Right ventricle myocardium inferior (tissue), 1 donor: ENCODE measurements at regions not wholly inside any gene's neighbourhood (a gene's known extent, or its start where the extent isn't known, plus 50 kb on each side); places are given as distances from the start of the nearest gene placed in this dataset.

Source experiments
- ATAC-seq: fragments of 200-7000 bp; cut with Tn5 transposase; one replicate; pipeline ENCODE4 v1.9.1; 2020; ENCODE audit warnings: mild to moderate bottlenecking, moderate library complexity
- DNase-seq: peaks from one replicate; pipeline ENCODE4 v3.0.0; 2021; ENCODE audit errors: missing footprints
- intact Hi-C: fragments of 100-400 bp; cut with DNase I; formaldehyde crosslinking; loops from one replicate; pipeline ENCODE4 v1.11.0; 2022
- donor health status: DM: no; HTN: yes; CAD: no; lungs with severe emphysema.

DNA sequence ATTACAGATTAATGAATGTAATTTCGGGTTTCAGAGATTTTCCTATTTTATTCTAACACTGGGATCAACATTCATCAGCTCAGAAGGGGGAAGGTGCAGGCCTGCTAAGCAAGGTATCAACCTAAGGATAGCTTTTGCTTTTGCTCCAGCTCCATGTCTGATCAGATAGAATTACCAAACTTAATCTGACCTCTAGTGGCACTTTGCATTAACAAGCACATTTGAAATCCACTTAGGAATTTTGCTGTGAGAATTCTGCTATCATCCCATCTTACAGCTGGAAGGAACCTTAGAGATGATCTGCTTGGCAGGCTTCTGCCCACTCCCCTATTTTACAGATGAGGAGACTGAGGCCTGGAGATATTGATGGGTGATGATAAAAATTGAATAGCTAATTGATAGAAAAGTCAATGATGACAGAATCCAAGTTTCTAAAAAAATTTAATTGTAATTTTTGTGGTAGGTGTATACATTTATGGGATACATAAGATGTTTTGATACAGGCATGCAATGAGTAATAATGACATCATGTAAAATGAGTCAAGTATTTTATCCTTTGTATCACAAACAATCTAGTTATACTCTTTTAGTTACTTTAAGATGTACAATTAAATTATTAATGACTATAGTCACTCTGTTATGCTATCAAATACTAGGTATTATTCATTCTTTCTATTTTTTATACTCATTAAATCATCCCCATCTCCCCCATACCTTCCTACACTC, 209.2 kb upstream of the ZPLD1 start:
- intact Hi-C loops: loop anchor here (1.0 to 10.0 kb wide), 2 partner anchors 281 to 416 kb away; no protein-coding TSS in a partner anchor
- DNase-seq (no peak), ATAC-seq (peak; percentile 82)

DNA sequence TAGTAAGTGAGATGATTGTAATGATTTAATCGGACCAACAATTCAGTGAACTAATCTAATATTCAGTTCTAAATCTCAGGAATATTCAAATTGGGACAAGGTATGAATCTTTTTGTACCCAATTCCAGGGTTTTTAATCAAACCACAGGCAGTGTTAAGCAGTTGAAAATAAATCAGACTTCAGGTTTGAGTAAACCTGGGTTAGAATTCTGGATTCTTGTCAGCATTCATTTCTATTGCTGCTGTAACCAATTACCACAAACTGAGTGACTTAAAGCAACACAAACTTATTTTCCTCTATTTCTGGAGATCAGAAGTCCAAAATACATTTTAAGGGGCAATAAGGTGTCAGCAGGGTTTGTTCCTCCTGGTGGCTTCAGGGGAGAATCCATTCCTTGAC, 208.4 kb upstream of the ZPLD1 start:
- intact Hi-C loops: loop anchor here (10.0 kb wide), 1 partner anchor 282 kb away; no protein-coding TSS in a partner anchor
- ATAC-seq (no peak), DNase-seq (no peak)

DNA sequence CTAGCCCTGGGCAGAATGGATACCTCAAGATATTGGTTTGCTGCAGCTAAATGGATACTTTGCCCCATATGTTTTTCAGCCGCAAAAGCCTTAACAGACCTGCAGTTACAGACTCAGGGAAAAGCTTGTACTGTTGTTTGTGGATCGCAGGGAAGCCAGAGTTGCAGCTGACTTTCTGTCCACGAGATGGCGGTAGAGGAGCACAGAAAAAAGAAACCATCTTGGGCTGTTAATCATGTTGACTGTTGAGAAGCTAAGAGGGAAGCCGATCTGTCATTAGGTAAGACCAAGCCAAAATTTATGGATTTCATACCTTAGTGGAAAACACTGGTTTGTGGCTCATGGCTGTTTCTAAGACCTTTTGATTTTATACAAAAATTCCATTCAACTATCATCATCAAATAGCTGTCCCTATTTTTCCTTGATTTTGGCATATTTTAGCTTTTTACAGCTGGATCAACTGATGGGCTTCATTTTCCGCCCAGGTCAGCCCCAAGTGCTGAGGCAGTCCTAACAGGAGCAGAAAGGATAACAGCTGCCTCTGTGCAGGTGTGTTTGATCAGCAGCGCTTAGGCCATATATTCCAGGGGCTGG, 205.7 kb upstream of the ZPLD1 start:
- no peak for DNase-seq
- intact Hi-C loops: loop anchor here (2.0 to 10.0 kb wide), 2 partner anchors 284 to 310 kb away; no protein-coding TSS in a partner anchor
- peak; percentile 57 for ATAC-seq

DNA sequence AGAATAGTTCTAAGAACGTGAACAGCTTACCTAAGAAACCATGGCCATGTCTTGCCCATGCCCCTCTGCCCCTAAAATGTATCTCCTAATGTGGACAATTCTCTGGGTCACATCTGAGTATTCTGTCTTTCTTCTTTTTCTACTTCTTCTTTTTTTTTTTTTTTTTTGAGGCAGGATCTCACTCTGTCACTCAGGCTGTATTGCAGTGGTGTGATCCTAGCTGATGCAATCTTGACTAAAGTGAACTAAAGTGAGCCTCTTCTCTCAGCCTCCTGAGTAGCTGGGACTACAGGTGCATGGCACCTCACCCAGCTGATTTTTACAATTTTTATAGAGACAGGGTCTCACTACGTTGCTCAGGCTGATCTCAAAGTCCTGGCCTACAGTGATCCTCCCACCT, 204.8 kb upstream of the ZPLD1 start:
- ATAC-seq (no peak), DNase-seq (no peak)
- intact Hi-C loops: loop anchor here (10.0 kb wide), 1 partner anchor 505 kb away; no protein-coding TSS in a partner anchor

DNA sequence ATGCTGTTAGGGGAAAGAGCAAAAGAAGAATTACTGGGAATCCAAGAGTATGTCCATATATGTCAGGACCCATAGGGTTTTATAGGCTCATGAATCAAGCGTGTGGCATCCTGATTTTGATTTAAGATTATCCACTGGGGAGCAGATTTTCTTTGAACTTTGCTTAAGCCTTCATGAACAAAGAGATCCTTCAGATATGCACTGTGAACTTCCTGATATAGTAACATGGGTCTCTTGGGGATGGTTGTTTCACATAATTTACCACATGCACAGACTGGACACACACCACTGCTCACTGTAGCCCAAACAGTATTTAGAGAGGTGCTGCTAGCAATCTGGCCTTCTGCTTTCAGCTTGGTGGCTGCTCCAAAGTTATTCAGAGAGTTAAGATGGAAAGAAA, 200.9 kb upstream of the ZPLD1 start:
- ATAC-seq (no peak), DNase-seq (no peak)
- intact Hi-C loops: loop anchor here (10.0 kb wide), 1 partner anchor 501 kb away; no protein-coding TSS in a partner anchor

DNA sequence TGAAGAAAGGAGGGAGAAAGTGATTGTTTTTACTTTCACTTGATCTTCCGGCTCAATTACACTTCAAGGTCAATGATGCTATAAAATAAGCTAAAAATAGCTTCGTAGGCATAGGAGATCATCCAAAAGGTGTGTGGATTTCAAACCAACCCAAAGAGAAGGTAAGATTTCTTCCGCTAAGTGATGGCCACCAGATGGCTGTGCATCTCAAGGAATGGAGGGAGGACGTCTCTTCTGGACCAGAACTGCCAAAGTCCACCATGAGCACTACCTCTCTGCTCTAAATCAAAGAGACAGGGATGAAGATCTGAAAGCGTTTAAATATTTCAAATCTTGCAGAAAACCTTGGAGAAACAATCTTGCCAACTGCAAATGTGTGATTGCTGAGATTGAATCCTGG, 199.1 kb upstream of the ZPLD1 start:
- intact Hi-C loops: loop anchor here (10.0 kb wide), 1 partner anchor 499 kb away; no protein-coding TSS in a partner anchor
- ATAC-seq (no peak), DNase-seq (no peak)

DNA sequence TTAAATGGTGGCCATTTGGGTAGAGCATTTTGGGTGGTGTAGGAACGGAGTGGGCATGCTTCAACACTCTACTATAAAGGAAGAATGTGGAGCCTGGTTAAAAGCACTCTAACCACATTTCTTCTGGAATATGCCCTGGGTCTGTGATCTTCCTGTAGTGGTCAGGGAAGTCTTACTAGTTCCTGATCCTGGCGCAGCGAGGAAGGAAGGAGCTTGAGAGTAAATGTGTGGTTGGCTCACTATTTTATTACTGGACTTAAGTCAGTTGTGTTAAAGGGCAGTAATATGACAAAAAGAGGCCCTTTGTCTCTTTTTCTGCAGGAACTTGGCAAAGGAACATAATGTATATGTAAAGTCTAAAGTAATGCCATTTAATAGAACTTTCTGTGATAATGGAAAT, 197.6 kb upstream of the ZPLD1 start:
- intact Hi-C loops: loop anchor here (10.0 kb wide), 1 partner anchor 498 kb away; no protein-coding TSS in a partner anchor
- no peak for ATAC-seq
- DNase-seq: no peak

DNA sequence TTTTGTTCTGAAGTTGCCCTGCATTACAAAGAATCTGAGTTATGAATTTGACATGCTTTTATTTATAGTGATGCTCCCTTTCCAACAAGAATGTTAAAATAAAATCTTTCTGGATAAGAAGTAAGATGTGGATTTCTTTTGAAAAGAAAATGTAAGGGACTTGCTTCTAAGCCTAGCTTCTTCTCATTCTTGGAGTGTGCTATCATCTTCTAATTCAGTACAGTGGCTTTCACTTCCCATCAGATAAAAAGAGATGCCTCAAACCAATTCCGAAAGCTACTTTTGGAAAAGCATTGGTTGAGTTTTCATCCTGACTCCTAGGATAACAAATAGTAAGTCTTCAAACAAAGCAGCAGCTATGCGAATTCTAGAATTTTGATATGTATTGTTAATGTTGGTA, 197.0 kb upstream of the ZPLD1 start:
- DNase-seq (no peak), ATAC-seq (no peak)
- intact Hi-C loops: loop anchor here (10.0 kb wide), 1 partner anchor 497 kb away; no protein-coding TSS in a partner anchor

DNA sequence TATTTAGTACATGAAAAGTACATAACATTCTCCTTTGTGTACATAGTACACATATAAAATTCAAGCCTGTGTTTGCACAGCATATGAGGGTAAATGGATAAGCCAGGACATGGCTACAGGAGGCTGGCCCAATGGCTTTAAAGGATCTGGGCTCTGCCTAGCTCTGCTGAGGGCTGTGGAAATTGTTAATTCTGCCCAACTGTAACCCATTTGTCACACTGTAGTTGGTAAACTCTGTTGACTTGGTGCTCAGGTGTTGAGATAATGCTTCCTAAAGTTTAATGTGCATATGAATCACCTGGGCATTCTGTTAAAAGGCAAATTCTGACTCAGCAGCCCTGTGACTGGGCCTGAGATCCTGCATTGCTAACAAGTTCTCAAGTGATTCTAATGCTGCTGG, 196.5 kb upstream of the ZPLD1 start:
- intact Hi-C loops: loop anchor here (10.0 kb wide), 1 partner anchor 496 kb away; no protein-coding TSS in a partner anchor
- DNase-seq (no peak), ATAC-seq (no peak)

DNA sequence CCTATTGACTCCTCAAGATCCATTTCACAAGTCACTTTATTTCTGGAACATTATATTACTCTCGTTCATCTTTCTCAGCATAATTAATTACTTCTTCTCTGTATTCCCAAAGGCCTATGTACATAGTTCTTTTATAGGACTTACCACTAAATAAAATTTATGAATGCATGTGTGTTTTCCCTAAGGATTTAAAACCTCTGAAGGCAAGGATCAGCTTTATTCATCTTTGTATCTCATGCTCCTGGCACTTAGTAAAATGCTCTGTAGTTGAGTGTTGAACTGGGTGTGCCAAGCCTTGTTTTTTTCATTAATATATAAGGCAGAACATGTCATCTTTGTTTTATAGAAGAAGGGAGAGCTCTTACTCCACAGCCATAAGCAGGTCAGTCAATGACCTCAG, 194.1 kb upstream of the ZPLD1 start:
- ATAC-seq (no peak), DNase-seq (no peak)
- intact Hi-C loops: no loop called here

DNA sequence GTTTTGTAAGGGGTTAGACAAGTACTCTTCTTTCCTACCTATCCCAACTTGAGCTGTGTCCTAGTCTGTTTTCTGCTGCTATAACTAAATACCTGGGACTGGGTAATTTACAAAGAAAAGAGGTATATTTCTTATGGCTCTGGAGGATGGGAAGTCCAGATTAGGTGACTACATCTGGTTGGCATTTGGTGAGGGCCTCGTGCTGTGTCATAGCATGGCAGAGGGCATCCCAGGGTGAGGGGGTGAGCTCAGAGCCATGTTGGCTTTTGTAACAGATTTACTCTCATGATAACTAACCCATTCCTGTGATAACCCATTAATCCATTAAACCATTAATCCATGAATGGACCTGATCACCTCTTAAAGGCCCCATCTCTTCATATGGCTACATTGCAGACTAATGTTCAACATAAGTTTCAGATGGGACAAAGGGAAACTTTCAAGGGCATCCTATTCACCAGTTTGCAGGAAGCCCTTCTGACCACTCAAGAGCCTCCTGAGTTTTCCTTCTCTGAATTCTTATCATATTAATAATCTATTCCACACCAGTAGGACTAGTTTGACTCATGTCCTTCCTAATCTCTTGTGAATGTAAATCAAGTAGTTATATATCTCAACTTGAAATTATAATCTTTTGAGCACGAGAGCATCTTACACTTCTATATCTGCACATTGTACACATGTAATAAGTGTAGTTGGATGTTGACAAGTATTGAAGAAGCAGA, 185.7 kb upstream of the ZPLD1 start:
- ATAC-seq (no peak), DNase-seq (no peak)
- intact Hi-C loops: no loop called here

DNA sequence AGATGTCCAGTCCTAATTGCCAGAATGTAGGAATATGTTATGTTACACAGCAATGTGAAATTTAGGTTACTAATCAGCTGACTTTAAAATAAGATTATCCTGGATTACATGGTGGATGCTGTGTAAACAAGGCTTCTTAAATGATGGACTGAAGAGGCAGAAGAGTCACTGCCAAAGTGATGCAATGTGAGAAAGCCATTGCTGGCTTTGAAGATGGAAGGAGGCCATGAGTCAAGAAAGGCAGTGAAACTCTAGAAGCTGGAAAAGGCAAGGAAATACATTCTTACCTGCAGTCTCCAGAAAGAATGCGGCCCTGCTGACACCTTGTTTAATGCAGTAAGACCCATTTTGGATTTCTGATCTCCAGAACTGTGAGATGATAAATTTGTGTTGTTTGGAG, 179.1 kb upstream of the ZPLD1 start:
- DNase-seq (no peak), ATAC-seq (no peak)
- intact Hi-C loops: no loop called here

DNA sequence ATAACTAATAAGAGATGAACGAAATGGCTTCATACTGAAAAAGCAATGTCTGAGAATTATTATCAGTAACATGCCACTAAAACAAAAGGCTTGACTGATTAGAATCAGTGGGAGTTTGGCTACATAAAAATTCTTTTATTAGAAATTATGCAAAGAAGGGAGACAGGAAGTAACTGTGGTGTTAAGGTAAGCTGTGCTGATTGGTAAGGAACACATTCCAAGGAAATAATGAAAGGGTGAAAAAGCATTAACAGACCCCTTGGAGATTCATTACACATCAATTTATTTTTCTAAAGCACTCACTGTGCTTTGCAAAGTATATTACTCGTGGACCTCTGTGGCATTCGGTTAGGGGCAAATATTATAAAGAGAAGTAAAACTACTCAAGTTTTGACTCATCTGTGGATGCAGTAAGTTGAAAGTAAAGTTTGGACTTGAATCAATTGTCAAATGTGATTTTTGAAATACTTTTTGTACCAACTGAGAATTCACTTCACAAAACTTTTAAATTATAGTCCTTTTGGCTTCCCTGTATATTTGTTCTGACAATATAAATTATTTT, 176.1 kb upstream of the ZPLD1 start:
- intact Hi-C loops: no loop called here
- no peak for ATAC-seq

DNA sequence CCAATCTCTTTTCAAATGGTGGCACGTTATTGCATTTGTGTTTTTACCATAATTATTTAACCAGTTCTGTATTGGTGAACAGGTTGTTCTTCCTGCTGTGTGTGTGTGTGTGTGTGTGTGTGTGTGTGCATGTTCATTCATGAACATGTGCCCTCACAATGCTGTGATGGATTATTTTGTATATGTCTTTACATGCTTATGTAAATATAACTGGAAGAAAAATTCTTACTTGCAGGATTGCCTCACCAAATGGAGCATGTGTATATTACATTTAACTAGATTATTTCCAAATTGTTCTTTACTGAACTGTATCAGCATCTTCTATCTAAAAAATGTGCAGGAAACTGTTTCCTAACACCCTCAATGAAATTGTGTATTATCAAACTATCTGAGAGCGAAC, 175.2 kb upstream of the ZPLD1 start:
- intact Hi-C loops: no loop called here
- DNase-seq (no peak), ATAC-seq (no peak)

More for the DNA sequence above, 176.1 kb upstream of the ZPLD1 start:
- no peak for DNase-seq

DNA sequence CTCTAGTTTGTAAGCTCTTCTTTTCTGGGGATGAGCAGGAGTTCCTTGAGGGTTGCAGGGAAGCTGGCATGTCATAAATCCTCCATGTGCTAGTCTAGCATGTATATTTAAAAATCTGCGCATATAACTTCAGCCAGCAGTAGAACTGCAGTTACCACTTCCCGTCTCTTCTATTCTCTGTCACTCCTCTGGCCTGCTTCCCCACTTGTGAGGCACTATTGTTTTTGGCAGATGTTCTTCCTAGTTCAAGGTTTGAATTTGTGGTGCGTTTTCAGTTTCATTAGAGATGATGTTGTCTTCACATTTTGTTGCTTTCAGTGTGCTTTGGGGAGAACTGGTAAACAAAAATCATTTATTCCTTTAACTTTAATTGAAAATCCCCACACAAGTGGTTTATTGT, 169.1 kb upstream of the ZPLD1 start:
- ATAC-seq: no peak
- intact Hi-C loops: no loop called here

DNA sequence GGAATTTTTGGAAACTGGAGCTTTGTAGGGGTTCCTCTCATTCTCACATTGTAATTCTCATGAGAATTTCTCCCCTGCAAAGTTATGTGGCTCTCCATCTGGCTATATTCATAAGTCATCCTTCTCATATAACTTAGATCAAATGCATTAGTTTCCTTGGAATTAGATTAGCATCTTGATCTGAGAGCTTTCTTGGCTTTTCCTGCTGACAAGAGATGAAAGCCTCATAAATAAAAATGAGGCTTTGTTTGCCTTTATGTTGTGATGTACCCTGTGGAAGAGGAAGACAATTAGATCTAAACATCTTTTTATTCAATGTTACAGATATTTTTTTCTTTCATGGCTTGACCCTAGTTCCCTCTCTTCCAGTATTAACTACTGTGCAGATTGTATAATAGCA, 165.4 kb upstream of the ZPLD1 start:
- ATAC-seq (no peak), DNase-seq (no peak)
- intact Hi-C loops: no loop called here

More for the DNA sequence above, 169.1 kb upstream of the ZPLD1 start:
- DNase-seq: no peak

DNA sequence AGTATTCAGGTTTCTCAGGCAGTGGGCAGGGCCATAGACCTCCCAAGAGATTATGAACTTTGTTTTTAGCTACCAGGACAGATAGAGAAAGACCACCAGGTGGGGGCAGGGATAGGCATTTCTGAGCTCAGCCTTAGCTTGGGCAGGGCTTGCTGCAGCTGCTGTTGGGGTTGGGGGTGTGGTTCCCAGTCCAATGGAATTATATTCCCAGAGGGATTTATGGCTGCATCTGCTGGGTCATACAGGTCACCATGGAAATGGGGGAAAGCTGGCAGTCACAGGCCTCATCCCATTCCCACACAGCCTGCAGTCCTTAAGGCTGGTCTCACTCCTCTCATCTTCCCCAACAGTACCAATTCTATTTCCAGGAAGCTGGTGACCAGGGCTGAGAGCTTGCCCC, 144.6 kb upstream of the ZPLD1 start:
- DNase-seq: no peak
- no peak for ATAC-seq
- intact Hi-C loops: no loop called here

DNA sequence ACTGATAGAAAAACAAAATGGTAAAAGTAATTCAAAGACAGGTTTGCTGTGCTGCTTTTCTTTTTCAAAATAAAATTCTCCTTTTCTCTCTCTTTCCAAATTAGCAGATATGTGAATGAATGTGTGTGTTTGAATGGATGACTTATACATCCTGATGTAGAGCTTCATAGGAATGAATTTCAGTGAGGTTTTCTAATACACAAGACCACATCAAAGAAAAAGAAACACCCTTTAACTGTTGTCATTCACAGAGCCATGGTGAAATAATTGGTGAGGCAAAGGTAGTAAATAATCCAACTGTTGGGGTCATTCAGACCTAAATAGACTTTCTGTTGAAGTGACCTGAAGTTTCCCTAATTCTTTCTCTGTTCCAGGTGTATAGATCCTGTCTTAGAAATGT, 139.1 kb upstream of the ZPLD1 start:
- intact Hi-C loops: no loop called here
- ATAC-seq: no peak
- no peak for DNase-seq

DNA sequence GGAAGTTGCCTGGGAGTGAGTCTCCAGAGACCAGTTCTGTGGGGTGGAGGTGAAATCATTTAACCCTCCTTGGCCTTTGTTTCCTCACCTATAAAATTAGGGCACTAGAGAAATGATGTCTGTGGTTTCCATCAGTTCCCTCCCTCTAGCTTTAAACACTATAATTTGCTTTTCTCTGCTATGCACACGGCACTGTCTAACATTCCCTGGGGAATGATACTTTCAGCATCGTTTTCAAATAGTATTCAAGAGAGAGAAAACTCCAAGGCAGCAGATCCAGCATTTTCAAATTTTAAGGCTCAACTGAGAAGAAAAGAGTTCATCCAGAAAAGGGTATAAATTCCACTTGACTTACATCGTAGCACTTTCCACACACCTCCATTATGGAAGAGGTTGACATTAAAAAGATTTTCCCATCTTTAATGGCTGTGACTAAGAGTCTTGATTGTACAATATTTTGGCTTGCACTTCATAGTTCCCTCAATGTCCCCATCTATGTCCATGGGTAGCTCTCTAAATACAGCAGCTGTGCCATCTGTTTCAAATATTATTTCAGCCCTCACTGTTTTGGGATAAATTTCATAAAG, 137.7 kb upstream of the ZPLD1 start:
- intact Hi-C loops: no loop called here
- no peak for DNase-seq

More for the DNA sequence above, 137.7 kb upstream of the ZPLD1 start:
- ATAC-seq: no peak
